Lower leg skin (tissue), 4 donors: ENCODE measurements at regions not wholly inside any gene's neighbourhood (a gene's known extent, or its start where the extent isn't known, plus 50 kb on each side); places are given as distances from the start of the nearest gene placed in this dataset.

Experiments
- DNase-seq, 2 donors: peaks; one replicate each; pipeline ENCODE4 v3.0.0-alpha.2; 2019; ENCODE audit warnings: low spot score in 2 of 2
- H3K4me3 ChIP-seq: fragments of 200-600 bp; sonication (generic); 2 replicates; pipeline ENCODE4 v1.5.1; 2017; ENCODE audit warnings: mild to moderate bottlenecking, low read depth; ENCODE audit not compliant: poor library complexity, severe bottlenecking
- CTCF ChIP-seq, 3 donors: fragments of 450-650 bp; IDR thresholded peaks; one replicate each; pipeline ENCODE4 v1.5.1; 2016; ENCODE audit warnings: antibody characterized with exemption in 3 of 3, mild to moderate bottlenecking in 3 of 3, moderate library complexity in 2 of 3
- POLR2A ChIP-seq, 2 donors: fragments of 450-650 bp; IDR thresholded peaks; one replicate each; pipeline ENCODE4 v1.6.1; 2016 to 2017; ENCODE audit warnings: antibody characterized with exemption in 2 of 2, mild to moderate bottlenecking in 1 of 2, moderate library complexity in 1 of 2
- WGBS, 2 donors: methylation state at CpG; one replicate each; pipeline ENCODE4 v1.1.5; 2018; 5-methylcytosine and 5-hydroxymethylcytosine counted together
- intact Hi-C: fragments of 100-400 bp; cut with DNase I; formaldehyde crosslinking; loops from one replicate; pipeline ENCODE4 v1.15.0; 2023; ENCODE audit warnings: low total_unique reads

GRCh38 chr4:138055890-138056289 is 186.3 kb downstream of the SLC7A11 start:
- 80 to 87% methylated on average over 2 of the region's 2 CpGs for WGBS, 2 donors
- no peak overlapping the region for H3K4me3 ChIP-seq
- intact Hi-C loops: no loop called here
- DNase-seq: no peak
- TF ChIP-seq POLR2A (IDR thresholded peaks at IDR 0.05) (no peak), CTCF (IDR thresholded peaks at IDR 0.05) (no peak)

GRCh38 chr4:138053641-138054301 is 188.4 kb downstream of the SLC7A11 start:
- no peak overlapping the region for H3K4me3 ChIP-seq
- TF ChIP-seq CTCF (IDR thresholded peaks at IDR 0.05) (no peak), POLR2A (IDR thresholded peaks at IDR 0.05) (no peak)
- no peak for DNase-seq
- WGBS, 2 donors: 29 to 34% methylated on average over 5 of the region's 5 CpGs
- intact Hi-C loops: no loop called here

- 81 to 87% methylated on average over 7 to 31 of the region's 31 CpGs for WGBS, 2 donors
- intact Hi-C loops: no loop called here
- no peak overlapping the region for H3K4me3 ChIP-seq
- TF ChIP-seq POLR2A (IDR thresholded peaks at IDR 0.05): no peak
- TF ChIP-seq CTCF (IDR thresholded peaks at IDR 0.05): no peak
- DNase-seq: no peak
These were observed 189.1 kb downstream of the SLC7A11 start for GRCh38 chr4:138052806-138053632.

- WGBS, 2 donors: 18 to 50% methylated on average over 3 of the region's 3 CpGs
- intact Hi-C loops: no loop called here
- TF ChIP-seq CTCF (IDR thresholded peaks at IDR 0.05) (no peak), POLR2A (IDR thresholded peaks at IDR 0.05) (no peak)
- DNase-seq: no peak
- H3K4me3 ChIP-seq: no peak overlapping the region
These were observed 191.0 kb downstream of the SLC7A11 start for GRCh38 chr4:138051157-138051556.

GRCh38 chr4:138050601-138051000 is 191.5 kb downstream of the SLC7A11 start:
- intact Hi-C loops: no loop called here
- no peak for DNase-seq
- H3K4me3 ChIP-seq: no peak overlapping the region
- WGBS, 2 donors: 80 to 81% methylated on average over 6 of the region's 6 CpGs
- TF ChIP-seq CTCF (IDR thresholded peaks at IDR 0.05) (no peak), POLR2A (IDR thresholded peaks at IDR 0.05) (no peak)
